ENCODE measurements at regions not wholly inside any gene's neighbourhood (a gene's known extent, or its start where the extent isn't known, plus 50 kb on each side); places are given as distances from the start of the nearest gene placed in this dataset.
A peak's percentile ranks its signal among the peaks of the same experiment; 100 is the strongest.

DNA sequence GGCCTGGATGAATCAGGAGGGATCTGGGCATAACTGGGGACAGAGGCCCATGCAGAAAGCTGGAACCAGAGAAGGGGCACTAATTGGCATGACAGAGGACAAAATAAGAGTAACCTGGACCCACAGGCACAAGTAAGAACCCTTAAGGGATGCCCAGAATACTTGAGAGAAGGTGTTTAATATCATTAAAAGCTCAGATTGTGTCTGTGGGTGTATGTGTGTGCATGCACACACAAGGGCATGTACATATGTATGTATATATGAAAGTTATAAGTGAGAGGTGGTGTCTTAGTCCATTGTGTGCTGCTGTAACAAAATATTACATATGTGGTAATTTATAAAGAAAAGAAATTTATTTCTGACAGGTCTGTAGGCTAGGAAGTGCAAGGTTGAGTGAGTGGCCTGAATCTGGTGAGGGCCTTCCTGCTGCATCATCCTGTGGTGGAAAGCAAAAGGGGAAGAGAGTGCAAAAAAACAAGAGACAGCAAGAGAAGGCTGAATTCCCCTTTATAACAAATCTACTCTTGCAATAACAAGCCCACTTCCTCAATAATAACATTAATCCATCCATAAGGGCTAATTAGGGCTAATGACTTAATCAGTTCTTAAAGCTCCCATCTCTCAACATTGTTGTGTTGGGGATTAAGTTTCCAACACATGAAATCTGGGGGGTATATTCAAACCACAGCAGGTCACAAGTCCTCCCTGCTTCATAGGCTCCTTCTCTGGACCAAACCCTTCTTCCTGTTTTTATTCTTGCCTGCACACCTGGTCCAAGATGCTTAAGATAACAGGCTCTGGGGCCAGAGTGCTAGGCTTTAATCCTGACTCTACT, 68.3 kb upstream of the POU2AF2 start (continued):
- TF ChIP-seq IKZF1 (conservative IDR thresholded peaks at IDR 0.05), result peak; percentile 54; the same call in 1 of the 2 replicates
- no peak for TF ChIP-seq MEF2B (IDR thresholded peaks at IDR 0.05; ENCODE audit: partially characterized antibody, poor library complexity, severe bottlenecking)
- peak; percentile 12 for TF ChIP-seq PBX3 (IDR thresholded peaks at IDR 0.05; ENCODE audit: insufficient replicate concordance, low read depth, low read length)
- 0 out of 2 replicates have a peak, but pooled peaks have one; percentile 52 for TF ChIP-seq CBX5 (IDR thresholded peaks at IDR 0.05; ENCODE audit: low read depth)
- no peak for TF ChIP-seq ZBTB33 (IDR thresholded peaks at IDR 0.05)
- TF ChIP-seq DPF2 (IDR thresholded peaks at IDR 0.05), result peak; percentile 25
- 0 out of 2 replicates have a peak, but pooled peaks have one; percentile 13 for TF ChIP-seq PAX5 (IDR thresholded peaks at IDR 0.05; ENCODE audit: borderline replicate concordance, low read depth, low read length)
- TF ChIP-seq, protein P1, sequence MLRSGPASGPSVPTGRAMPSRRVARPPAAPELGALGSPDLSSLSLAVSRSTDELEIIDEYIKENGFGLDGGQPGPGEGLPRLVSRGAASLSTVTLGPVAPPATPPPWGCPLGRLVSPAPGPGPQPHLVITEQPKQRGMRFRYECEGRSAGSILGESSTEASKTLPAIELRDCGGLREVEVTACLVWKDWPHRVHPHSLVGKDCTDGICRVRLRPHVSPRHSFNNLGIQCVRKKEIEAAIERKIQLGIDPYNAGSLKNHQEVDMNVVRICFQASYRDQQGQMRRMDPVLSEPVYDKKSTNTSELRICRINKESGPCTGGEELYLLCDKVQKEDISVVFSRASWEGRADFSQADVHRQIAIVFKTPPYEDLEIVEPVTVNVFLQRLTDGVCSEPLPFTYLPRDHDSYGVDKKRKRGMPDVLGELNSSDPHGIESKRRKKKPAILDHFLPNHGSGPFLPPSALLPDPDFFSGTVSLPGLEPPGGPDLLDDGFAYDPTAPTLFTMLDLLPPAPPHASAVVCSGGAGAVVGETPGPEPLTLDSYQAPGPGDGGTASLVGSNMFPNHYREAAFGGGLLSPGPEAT (IDR thresholded peaks at IDR 0.05; ENCODE audit: low read depth), result peak; percentile 54; the same call in 1 of the 2 replicates
- no peak for TF ChIP-seq BHLHE40 (IDR thresholded peaks at IDR 0.05; ENCODE audit: borderline replicate concordance in 1 of 2, low read depth in 2 of 2, low read length in 1 of 2)
- TF ChIP-seq IKZF2 (IDR thresholded peaks at IDR 0.05), result peak; percentile 59 to 61; a peak in 3 of 4 replicates
- TF ChIP-seq NFIC (IDR thresholded peaks at IDR 0.05; ENCODE audit: low read depth, low read length), result peak; percentile 76
- TF ChIP-seq, protein P2, sequence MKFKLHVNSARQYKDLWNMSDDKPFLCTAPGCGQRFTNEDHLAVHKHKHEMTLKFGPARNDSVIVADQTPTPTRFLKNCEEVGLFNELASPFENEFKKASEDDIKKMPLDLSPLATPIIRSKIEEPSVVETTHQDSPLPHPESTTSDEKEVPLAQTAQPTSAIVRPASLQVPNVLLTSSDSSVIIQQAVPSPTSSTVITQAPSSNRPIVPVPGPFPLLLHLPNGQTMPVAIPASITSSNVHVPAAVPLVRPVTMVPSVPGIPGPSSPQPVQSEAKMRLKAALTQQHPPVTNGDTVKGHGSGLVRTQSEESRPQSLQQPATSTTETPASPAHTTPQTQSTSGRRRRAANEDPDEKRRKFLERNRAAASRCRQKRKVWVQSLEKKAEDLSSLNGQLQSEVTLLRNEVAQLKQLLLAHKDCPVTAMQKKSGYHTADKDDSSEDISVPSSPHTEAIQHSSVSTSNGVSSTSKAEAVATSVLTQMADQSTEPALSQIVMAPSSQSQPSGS (IDR thresholded peaks at IDR 0.05; ENCODE audit: low read length), result peak; percentile 36; the same call in 1 of the 2 replicates
- no peak for TF ChIP-seq RB1 (IDR thresholded peaks at IDR 0.05; ENCODE audit: borderline replicate concordance)
- peak; percentile 74 for TF ChIP-seq RUNX3 (IDR thresholded peaks at IDR 0.05; ENCODE audit: low read length)
- no peak for TF ChIP-seq NBN (IDR thresholded peaks at IDR 0.05)
- peak; percentile 56 for TF ChIP-seq ATF7 (IDR thresholded peaks at IDR 0.05; ENCODE audit: low read depth)
- TF ChIP-seq MTA3 (IDR thresholded peaks at IDR 0.05; ENCODE audit: borderline replicate concordance, low read length), result peak; percentile 54; the same call in 1 of the 2 replicates

Data from GM12878 (cell line).